22Rv1 (cell line): ENCODE measurements at regions not wholly inside any gene's neighbourhood (a gene's known extent, or its start where the extent isn't known, plus 50 kb on each side); places are given as distances from the start of the nearest gene placed in this dataset.

Source experiments
- H3K27ac ChIP-seq: fragments of 450-650 bp; 2 replicates; pipeline ENCODE4 v1.5.1; 2017
- CTCF ChIP-seq: fragments of 450-650 bp; IDR thresholded peaks from 2 replicates; pipeline ENCODE4 v1.5.1; 2017; ENCODE audit warnings: mild to moderate bottlenecking
- ZFX ChIP-seq: fragments of 450-650 bp; IDR thresholded peaks from 2 replicates; pipeline ENCODE4 v1.6.1; 2017; ENCODE audit warnings: antibody characterized with exemption, borderline replicate concordance

GRCh38 chr9:119036969-119037368, 332.3 kb downstream of the BRINP1 start:
- H3K27ac ChIP-seq, result no peak overlapping the region
- TF ChIP-seq ZFX (no peak), CTCF (no peak)

- no peak overlapping the region for H3K27ac ChIP-seq
- no peak for TF ChIP-seq CTCF
Measured at GRCh38 chr9:119043996-119044395, 325.2 kb downstream of the BRINP1 start.

GRCh38 chr9:119044806-119045205, 324.4 kb downstream of the BRINP1 start:
- no peak for TF ChIP-seq ZFX
- H3K27ac ChIP-seq, result no peak overlapping the region

- H3K27ac ChIP-seq, result no peak overlapping the region
- TF ChIP-seq ZFX (no peak), CTCF (no peak)
Measured at GRCh38 chr9:119047513-119048307, 321.5 kb downstream of the BRINP1 start.

GRCh38 chr9:119050281-119050680, 319.0 kb downstream of the BRINP1 start:
- no peak for TF ChIP-seq ZFX
- TF ChIP-seq CTCF, result no peak

GRCh38 chr9:119052339-119053030, 316.8 kb downstream of the BRINP1 start:
- no peak for TF ChIP-seq CTCF

More at GRCh38 chr9:119050281-119050680, 319.0 kb downstream of the BRINP1 start:
- no peak overlapping the region for H3K27ac ChIP-seq

GRCh38 chr9:119053070-119053469, 316.2 kb downstream of the BRINP1 start:
- TF ChIP-seq ZFX, result no peak
- TF ChIP-seq CTCF, result no peak
- no peak overlapping the region for H3K27ac ChIP-seq

More at GRCh38 chr9:119052339-119053030, 316.8 kb downstream of the BRINP1 start:
- no peak overlapping the region for H3K27ac ChIP-seq
